CD1c-positive myeloid dendritic cell (primary cell): ENCODE measurements at regions not wholly inside any gene's neighbourhood (a gene's known extent, or its start where the extent isn't known, plus 50 kb on each side); places are given as distances from the start of the nearest gene placed in this dataset.
"Not testable (repeated sequence)": the region's sequence is repeated elsewhere in the genome, so short reads cannot be mapped to it uniquely, and the experiment has no call there.

Experiments
- DNase-seq: peaks from one replicate; pipeline ENCODE4 v3.0.0-alpha.2; 2016; ENCODE audit errors: extremely low spot score

DNA sequence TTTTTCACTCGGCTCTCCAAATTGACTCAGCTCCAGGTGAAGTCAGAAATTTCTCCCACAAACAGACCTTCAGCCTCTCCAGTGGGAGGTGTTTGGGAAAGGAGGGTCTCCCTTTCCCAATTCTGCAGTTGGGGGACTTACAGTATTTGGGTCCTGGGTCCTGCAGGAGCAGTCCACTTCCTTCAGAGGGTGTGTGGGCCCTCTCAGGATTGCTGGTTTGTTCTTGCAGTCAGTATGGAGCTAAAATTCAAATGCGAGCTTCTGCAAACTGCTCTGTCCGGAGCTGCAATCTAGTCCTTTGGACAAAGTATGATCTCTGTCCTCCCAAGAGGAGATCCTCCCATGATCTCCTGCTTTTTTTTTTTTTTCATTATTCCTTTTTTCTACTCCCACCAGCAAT is 87.9 kb upstream of the MSTN start:
- no peak for DNase-seq

DNA sequence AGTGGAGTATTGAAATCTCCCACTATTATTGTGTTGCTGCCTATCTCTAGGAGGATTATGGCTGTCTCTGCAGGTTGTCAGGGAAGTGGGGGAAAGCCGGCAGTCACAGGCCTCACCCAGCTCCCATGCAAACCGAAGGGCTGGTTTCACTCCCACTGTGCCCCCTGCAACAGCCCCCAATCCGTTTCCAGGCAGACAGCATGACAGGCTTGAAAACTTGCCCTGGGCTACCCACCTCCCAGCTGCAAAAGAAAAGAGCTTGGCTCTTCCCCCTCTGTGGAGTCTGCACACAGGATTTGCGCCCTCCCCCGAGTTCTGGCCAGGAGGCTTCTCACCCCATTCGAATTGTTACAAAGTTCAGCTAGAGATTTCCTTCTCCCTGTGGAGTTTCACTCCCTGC is 87.4 kb upstream of the MSTN start:
- DNase-seq: no peak

DNA sequence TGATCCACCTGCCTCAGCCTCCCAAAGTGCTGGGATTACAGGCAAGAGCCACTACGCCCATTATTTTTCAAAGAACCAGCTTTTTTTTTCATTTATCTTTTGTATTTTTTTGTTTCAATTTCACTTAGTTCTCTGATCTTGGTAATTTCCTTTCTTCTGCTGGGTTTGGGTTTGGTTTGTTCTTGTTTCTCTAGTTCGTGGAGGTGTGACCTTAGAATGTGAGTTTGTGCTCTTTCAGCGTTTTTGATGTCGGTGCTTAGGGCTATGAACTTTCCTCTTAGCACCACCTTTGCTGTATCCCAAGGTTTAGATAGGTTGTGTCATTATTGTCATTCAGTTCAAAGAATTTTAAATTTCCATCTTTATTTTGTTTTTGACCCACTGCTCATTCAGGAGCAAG is 86.7 kb upstream of the MSTN start:
- no peak for DNase-seq

DNA sequence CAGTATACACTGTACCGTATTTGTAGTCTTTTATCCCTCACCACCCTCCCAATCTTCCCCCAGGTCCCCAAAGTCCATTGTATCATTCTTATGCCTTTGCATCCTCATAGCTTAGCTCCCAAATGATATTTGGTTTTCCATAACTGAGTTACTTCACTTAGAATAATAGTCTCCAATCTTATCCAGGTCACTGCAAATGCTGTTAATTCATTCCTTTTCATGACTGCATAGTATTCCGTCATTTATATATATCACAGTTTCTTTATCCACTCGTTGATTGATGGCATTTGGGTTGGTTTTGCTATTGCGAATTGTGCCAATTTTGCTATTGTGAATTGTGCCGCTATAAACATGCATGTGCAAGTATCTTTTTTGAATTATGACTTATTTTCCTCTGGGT is 83.6 kb upstream of the MSTN start:
- DNase-seq: not testable (repeated sequence)

GRCh38 chr2:190140474-190140873 is 77.9 kb upstream of the MSTN start:
- not testable (repeated sequence) for DNase-seq

GRCh38 chr2:190139371-190139770 is 76.8 kb upstream of the MSTN start:
- DNase-seq: no peak

DNA sequence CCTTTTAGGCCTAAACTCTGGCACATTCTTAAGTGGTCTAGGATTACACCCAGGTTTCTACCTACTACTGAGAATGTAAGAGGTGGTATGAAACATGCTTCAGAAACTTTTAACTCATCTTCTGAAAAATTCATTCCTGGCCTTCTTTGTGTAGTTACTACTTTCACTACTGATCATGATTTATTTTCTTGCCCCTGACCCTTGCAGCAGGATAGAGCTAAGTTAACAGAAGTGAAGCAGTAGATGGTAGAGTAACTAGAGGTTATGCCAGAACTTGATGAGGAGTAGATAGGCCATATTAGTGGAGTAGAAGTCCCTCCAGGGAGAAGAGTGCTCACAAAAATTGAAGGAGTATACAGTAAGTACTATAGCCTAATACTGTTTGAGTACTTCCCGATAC is 75.5 kb upstream of the MSTN start:
- no peak for DNase-seq

- DNase-seq: no peak
Measured at GRCh38 chr2:190137561-190137960, 75.0 kb upstream of the MSTN start.

GRCh38 chr2:190136825-190137224 is 74.3 kb upstream of the MSTN start:
- no peak for DNase-seq

GRCh38 chr2:190136259-190136658 is 73.7 kb upstream of the MSTN start:
- no peak for DNase-seq

GRCh38 chr2:190129421-190130199 is 67.1 kb upstream of the MSTN start:
- DNase-seq: no peak

DNA sequence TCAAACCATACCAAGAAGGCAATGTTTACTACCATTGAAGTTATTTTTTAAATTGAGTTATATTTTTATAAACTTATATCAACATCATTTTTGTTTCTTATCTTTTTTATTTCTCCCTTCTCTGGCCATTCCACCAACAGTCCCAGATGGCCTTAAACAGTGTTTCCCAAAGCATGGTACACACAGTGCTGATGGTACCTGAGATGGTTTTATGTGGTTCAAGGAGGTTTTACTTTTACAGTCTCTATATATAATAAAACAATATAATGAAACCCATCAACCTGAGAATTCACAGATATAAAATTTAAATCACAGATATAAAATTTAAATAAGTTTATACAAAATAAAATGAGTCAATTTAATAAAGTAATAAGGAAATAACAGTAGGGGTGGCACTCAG is 65.1 kb upstream of the MSTN start:
- DNase-seq: no peak

- no peak for DNase-seq
Measured at GRCh38 chr2:190126798-190127197, 64.3 kb upstream of the MSTN start.

- DNase-seq: no peak
Measured at GRCh38 chr2:190123956-190124355, 61.4 kb upstream of the MSTN start.

DNA sequence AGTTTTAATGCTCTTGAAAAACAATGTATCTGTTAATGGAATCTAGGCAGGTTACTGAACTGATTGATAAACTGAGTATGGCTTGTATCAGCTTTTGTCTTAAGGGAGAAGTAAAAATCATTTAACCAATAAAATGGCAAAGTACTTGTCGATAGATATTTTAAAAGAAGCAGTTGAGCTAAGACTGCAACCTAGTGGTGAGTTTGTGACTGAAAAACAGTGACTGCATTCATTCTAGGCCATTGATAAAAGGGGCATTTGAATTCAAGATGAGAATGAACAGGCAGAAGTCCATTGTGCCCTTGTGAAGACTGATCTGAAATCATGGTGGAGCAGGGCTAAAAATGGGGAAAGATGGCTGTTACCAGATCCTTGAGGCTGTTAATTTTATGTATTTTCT is 59.4 kb upstream of the MSTN start:
- no peak for DNase-seq

GRCh38 chr2:190121305-190121704 is 58.8 kb upstream of the MSTN start:
- no peak for DNase-seq

GRCh38 chr2:190119923-190120590 is 57.5 kb upstream of the MSTN start:
- DNase-seq: no peak

GRCh38 chr2:190119257-190119656 is 56.7 kb upstream of the MSTN start:
- DNase-seq: peak; percentile 4

GRCh38 chr2:190117305-190117704 is 54.8 kb upstream of the MSTN start:
- DNase-seq: no peak

- DNase-seq: no peak
Measured at GRCh38 chr2:190113000-190113399, 50.5 kb upstream of the MSTN start.
